Stimulated activated naive CD8-positive, alpha-beta T cell treated with anti-CD3 and anti-CD28 coated beads, Interleukin-15, amount 100 ng/mL, for 72 hours (primary cell): ENCODE measurements at regions not wholly inside any gene's neighbourhood (a gene's known extent, or its start where the extent isn't known, plus 50 kb on each side); places are given as distances from the start of the nearest gene placed in this dataset.

Source experiments
- ATAC-seq: fragments of 150-1000 bp; cut with Tn5 transposase; 2 replicates; pipeline ENCODE4 v1.10.0; 2021; ENCODE audit warnings: mild to moderate bottlenecking, moderate library complexity
- DNase-seq, 2 donors: peaks; one replicate each; pipeline ENCODE4 v3.0.0; 2021 to 2022
- H3K27ac Mint-ChIP-seq, 2 donors: one replicate each; pipeline ENCODE4 v1.8.0; 2022; ENCODE audit warnings: mild to moderate bottlenecking in 2 of 2, mixed read lengths in 2 of 2, moderate library complexity in 2 of 2
- H3K27me3 Mint-ChIP-seq: one replicate; pipeline ENCODE4 v1.8.0; 2022; ENCODE audit warnings: mixed read lengths
- H3K4me1 Mint-ChIP-seq: one replicate; pipeline ENCODE4 v1.8.0; 2022; ENCODE audit warnings: mild to moderate bottlenecking, mixed read lengths
- H3K4me3 Mint-ChIP-seq, 2 donors: one replicate each; pipeline ENCODE4 v1.8.0; 2022; ENCODE audit warnings: mild to moderate bottlenecking in 2 of 2, mixed read lengths in 2 of 2, moderate library complexity in 1 of 2
- H3K9me3 Mint-ChIP-seq, 2 donors: one replicate each; pipeline ENCODE4 v1.8.0; 2022; ENCODE audit warnings: mixed read lengths in 2 of 2

DNA sequence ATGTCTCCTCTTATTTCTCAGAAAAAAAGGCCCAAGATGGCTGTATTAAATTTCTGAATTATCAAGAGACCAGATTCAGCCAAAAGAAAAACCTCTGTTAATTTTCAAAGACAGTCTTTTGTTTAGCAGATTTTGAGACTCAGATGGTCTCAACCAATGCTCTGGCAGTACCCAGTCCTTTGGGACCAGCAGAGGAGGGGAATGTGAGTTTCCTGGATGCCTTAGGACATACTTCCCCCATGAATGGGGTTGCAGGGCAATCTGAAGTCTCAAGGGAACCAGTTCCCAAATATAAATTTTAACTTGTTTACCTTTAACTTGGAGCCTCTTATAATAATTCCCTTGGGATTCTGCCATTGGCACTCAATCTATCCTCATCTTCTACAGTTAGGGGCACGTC, 107.8 kb upstream of the ZNF521 start:
- Mint-ChIP-seq H3K27ac (peak overlapping the region in 1 of 2 donors; percentile 42), H3K4me1 (no peaks in the 10 kb centered on the region), H3K4me3 (no peak overlapping the region), H3K9me3 (peaks cover 0 to 11% of the 10 kb centered on the region in 2 donors), H3K27me3 (peaks cover 11% of the 10 kb centered on the region)
- no peak for DNase-seq
- ATAC-seq, result no peak

DNA sequence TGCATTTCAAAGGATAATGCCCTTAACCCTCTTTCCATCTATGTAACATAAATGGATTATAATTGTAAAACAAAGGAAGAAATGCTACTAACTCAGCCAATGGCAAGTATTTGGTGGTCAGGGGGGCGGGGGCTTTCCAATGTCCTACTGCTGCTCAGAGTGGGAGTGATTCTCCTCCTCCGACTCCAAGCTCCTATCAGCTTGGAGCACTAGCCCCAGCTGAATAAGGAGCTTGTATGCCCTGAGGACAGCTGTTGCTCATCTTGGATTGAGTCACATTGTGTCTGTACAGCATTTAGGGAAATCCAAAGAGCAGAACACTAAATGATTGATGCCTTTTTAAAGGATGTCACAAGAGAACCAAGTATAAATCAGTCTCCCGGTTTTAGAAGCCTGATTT, 105.6 kb upstream of the ZNF521 start:
- no peak for ATAC-seq
- peaks cover 1% of the 10 kb centered on the region for H3K27me3 Mint-ChIP-seq
- DNase-seq, result no peak
- peaks cover 0 to 11% of the 10 kb centered on the region in 2 donors for H3K9me3 Mint-ChIP-seq
- no peak overlapping the region for H3K4me3 Mint-ChIP-seq
- H3K4me1 Mint-ChIP-seq, result no peaks in the 10 kb centered on the region
- H3K27ac Mint-ChIP-seq, result no peak overlapping the region

GRCh38 chr18:25457126-25457525, 105.2 kb upstream of the ZNF521 start:
- H3K27ac Mint-ChIP-seq, result no peak overlapping the region
- no peaks in the 10 kb centered on the region for H3K27me3 Mint-ChIP-seq
- peaks cover 0 to 11% of the 10 kb centered on the region in 2 donors for H3K9me3 Mint-ChIP-seq
- no peak for DNase-seq
- H3K4me1 Mint-ChIP-seq, result no peaks in the 10 kb centered on the region
- H3K4me3 Mint-ChIP-seq, result no peak overlapping the region
- ATAC-seq, result no peak

- no peak for ATAC-seq
- peaks cover 2 to 11% of the 10 kb centered on the region in 2 donors for H3K9me3 Mint-ChIP-seq
- peak overlapping the region in 1 of 2 donors; percentile 7 for H3K27ac Mint-ChIP-seq
- no peak for DNase-seq
- H3K4me1 Mint-ChIP-seq, result no peaks in the 10 kb centered on the region
- no peaks in the 10 kb centered on the region for H3K27me3 Mint-ChIP-seq
- no peak overlapping the region for H3K4me3 Mint-ChIP-seq
Measured at GRCh38 chr18:25456334-25457010, 104.5 kb upstream of the ZNF521 start.

DNA sequence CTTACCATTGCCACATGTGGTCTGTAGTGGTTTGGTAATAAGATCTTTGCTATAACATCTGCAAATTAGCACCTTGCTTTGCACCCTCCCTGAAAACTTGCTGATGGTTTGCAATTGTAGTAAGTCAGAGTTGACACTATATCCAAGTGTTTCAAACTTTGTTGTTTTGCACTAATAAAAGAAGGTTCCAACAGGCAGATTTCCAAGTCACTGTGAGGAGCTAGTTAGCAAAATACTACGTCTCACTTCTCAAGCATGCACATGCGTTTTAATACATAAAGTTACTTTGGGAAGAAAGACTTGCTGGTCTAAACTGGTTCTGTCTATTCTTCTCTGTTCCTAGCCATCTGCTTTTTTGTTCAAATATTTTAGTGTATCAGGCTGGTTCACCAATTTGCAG, 103.7 kb upstream of the ZNF521 start:
- H3K27me3 Mint-ChIP-seq, result no peaks in the 10 kb centered on the region
- H3K27ac Mint-ChIP-seq, result no peak overlapping the region
- peaks cover 9 to 11% of the 10 kb centered on the region in 2 donors for H3K9me3 Mint-ChIP-seq
- H3K4me1 Mint-ChIP-seq, result no peaks in the 10 kb centered on the region
- no peak overlapping the region for H3K4me3 Mint-ChIP-seq
- ATAC-seq (no peak), DNase-seq (no peak)

DNA sequence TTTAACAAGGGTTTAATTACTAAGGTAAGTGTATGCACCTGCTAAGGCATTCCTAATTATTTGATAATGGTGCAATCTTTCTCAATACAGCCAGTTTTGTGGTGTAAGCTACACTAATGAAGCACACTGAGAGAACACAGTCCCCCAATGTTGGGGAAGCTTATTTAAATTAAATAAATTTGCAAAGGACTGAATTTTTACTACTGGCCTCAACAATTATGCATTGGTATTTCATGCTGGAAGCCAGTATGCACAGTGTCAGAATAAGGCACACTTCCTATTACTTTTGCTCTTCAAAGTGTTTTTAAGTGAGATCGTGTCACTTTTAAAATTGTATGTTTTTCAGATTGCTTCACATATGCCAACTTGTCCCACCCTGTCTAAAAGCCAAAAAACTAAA, 103.2 kb upstream of the ZNF521 start:
- no peak overlapping the region for H3K27ac Mint-ChIP-seq
- H3K9me3 Mint-ChIP-seq, result peaks cover 9 to 11% of the 10 kb centered on the region in 2 donors
- H3K4me1 Mint-ChIP-seq, result no peaks in the 10 kb centered on the region
- DNase-seq (no peak), ATAC-seq (no peak)
- no peak overlapping the region for H3K4me3 Mint-ChIP-seq
- H3K27me3 Mint-ChIP-seq, result no peaks in the 10 kb centered on the region

- Mint-ChIP-seq H3K27me3 (no peaks in the 10 kb centered on the region), H3K9me3 (peaks cover 9 to 11% of the 10 kb centered on the region in 2 donors), H3K4me3 (no peak overlapping the region), H3K27ac (no peak overlapping the region), H3K4me1 (no peaks in the 10 kb centered on the region)
- DNase-seq (no peak), ATAC-seq (no peak)
Measured at GRCh38 chr18:25454730-25455129, 102.8 kb upstream of the ZNF521 start.

- Mint-ChIP-seq H3K27ac (no peak overlapping the region), H3K4me3 (no peak overlapping the region), H3K27me3 (no peaks in the 10 kb centered on the region), H3K9me3 (peaks cover 9 to 11% of the 10 kb centered on the region in 2 donors), H3K4me1 (no peaks in the 10 kb centered on the region)
- ATAC-seq (no peak), DNase-seq (no peak)
Measured at GRCh38 chr18:25454270-25454659, 102.3 kb upstream of the ZNF521 start.

DNA sequence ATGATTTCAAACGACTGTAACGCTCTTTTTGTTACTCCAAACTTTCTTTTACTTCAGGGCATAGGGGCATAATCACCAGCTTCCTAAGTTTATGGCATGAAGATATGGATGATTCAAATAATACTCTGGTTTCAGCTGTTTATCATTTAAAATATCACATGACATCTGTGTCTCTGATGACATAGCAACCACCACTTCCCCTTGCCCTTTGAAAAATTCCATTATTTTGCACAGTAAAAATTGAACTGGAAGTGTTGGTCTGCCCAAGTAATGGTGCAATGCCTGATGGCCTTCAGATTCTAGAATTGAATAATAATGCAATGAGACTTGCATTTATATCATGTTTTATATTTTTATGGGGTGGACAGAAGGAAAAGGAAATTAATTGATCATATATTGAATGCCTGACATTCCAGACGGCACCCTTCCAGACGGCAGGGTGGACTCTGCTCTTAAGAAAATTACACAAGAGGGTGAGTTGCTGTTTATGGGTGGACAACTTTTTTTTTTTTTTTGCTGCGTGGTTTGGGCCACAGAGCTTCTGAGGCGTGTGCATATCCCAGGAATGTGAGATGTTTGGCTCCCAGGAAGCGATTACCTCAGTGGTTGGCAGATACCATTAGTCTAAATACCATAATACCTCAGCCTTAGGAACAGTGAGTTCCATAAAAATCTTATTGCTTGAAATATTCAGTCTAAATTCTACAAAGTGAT, 101.7 kb upstream of the ZNF521 start:
- H3K27ac Mint-ChIP-seq, result no peak overlapping the region
- no peaks in the 10 kb centered on the region for H3K27me3 Mint-ChIP-seq

DNA sequence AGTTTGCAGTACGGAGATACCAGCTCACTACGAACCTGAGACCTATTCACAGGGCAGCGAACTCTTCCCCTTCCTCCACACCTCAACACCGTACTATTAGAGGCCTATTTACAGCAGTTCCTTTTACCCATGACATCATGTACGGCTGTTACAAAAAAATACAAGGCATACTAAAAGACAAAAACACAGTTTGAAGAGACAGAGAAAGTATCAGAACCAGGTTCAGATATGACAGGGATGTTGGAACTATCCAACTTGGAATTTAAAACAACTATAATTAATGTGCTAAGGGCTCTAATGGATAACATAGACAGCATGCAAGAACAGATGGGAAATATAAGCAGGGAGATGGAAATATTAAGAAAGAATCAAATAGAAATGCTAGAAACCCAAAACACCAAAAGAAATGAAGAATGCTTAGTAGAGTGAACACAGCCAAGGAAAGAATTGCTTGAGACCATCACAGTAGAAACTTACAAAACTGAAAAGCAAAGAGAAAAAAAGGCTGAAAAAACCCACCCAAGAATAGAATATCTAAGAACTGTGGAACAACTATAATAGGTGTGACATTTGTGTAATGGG, 99.2 kb upstream of the ZNF521 start:
- Mint-ChIP-seq H3K4me3 (no peak overlapping the region), H3K9me3 (peaks cover 1 to 22% of the 10 kb centered on the region in 2 donors), H3K27ac (no peak overlapping the region), H3K27me3 (no peaks in the 10 kb centered on the region), H3K4me1 (no peaks in the 10 kb centered on the region)
- ATAC-seq, result no peak
- no peak for DNase-seq

More for the DNA sequence above, 101.7 kb upstream of the ZNF521 start:
- H3K9me3 Mint-ChIP-seq, result peaks cover 11 to 12% of the 10 kb centered on the region in 2 donors
- no peak for DNase-seq
- no peaks in the 10 kb centered on the region for H3K4me1 Mint-ChIP-seq
- no peak for ATAC-seq
- no peak overlapping the region for H3K4me3 Mint-ChIP-seq

GRCh38 chr18:25449046-25449445, 97.1 kb upstream of the ZNF521 start:
- no peak overlapping the region for H3K27ac Mint-ChIP-seq
- no peaks in the 10 kb centered on the region for H3K4me1 Mint-ChIP-seq
- peaks cover 0 to 22% of the 10 kb centered on the region in 2 donors for H3K9me3 Mint-ChIP-seq
- ATAC-seq (no peak), DNase-seq (no peak)
- no peaks in the 10 kb centered on the region for H3K27me3 Mint-ChIP-seq
- H3K4me3 Mint-ChIP-seq, result no peak overlapping the region

DNA sequence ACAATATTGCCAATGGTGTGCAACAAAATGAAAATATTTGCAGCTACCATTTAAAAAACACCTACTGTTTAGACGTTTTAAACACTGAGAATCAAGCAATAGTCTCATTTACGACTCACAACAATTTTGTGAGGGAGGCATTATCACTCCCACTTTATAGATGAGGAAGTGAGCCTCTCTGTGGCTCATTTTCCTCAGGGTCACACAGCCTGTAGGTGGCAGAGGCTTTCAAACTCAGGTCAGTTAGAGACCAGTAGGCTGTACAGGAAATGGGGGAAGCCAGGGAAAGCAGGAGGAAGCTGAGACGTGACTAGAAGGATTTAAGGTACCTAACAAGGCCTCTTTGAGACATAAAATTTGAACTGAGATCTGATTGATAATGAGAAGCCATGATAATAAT, 95.0 kb upstream of the ZNF521 start:
- DNase-seq (no peak), ATAC-seq (no peak)
- H3K27ac Mint-ChIP-seq, result no peak overlapping the region
- no peak overlapping the region for H3K4me3 Mint-ChIP-seq
- H3K4me1 Mint-ChIP-seq, result no peaks in the 10 kb centered on the region
- H3K27me3 Mint-ChIP-seq, result no peaks in the 10 kb centered on the region
- peaks cover 0 to 22% of the 10 kb centered on the region in 2 donors for H3K9me3 Mint-ChIP-seq

DNA sequence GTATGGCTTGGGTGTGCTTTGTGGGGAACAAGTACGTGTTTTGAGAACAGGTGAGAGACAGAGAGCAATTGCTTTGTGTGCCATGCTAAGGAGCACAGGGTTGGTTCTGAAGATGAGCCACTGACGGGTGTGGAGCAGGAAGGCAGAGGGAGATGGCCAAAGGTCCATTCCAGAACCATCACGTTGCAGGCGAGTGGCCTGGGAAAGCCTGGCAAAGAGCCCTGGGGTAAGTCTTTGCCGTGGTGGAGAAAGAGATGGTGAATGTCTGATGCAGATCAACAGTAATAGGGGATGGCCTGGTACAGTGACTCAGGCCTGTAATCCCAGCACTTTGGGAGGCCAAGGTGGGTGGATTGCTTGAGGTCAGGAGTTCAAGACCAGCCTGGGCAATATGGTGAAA, 93.5 kb upstream of the ZNF521 start:
- Mint-ChIP-seq H3K27me3 (no peaks in the 10 kb centered on the region), H3K27ac (no peak overlapping the region), H3K4me3 (no peak overlapping the region), H3K9me3 (peaks cover 0 to 13% of the 10 kb centered on the region in 2 donors), H3K4me1 (no peaks in the 10 kb centered on the region)
- ATAC-seq (no peak), DNase-seq (no peak)

GRCh38 chr18:25443776-25444175, 91.8 kb upstream of the ZNF521 start:
- peaks cover 0 to 10% of the 10 kb centered on the region in 2 donors for H3K9me3 Mint-ChIP-seq
- no peaks in the 10 kb centered on the region for H3K4me1 Mint-ChIP-seq
- no peaks in the 10 kb centered on the region for H3K27me3 Mint-ChIP-seq
- no peak overlapping the region for H3K27ac Mint-ChIP-seq
- DNase-seq, result no peak
- H3K4me3 Mint-ChIP-seq, result no peak overlapping the region
- no peak for ATAC-seq

- H3K27me3 Mint-ChIP-seq, result no peaks in the 10 kb centered on the region
- ATAC-seq (no peak), DNase-seq (no peak)
- no peak overlapping the region for H3K27ac Mint-ChIP-seq
- H3K9me3 Mint-ChIP-seq, result no peaks in the 10 kb centered on the region
- H3K4me1 Mint-ChIP-seq, result no peaks in the 10 kb centered on the region
- H3K4me3 Mint-ChIP-seq, result no peak overlapping the region
Measured at GRCh38 chr18:25435149-25435782, 83.3 kb upstream of the ZNF521 start.

DNA sequence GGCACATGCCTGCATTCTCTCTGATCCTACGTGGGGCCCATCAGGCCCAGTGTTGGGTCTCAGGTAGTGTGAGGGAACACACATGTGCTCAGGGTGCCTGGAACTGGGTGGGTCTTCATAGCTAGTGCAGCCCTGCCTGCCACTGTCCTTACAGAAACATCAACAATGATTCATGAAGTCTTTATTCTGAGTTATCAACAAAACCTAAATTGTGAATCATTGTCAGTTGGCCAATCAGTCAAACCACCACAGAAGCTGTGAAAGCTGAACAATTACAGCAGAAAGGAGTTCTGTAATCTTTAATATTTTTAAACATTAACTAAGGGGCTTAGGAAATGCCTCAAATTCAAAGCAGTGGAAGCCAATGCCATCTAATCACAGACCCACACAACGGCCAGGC, 82.8 kb upstream of the ZNF521 start:
- Mint-ChIP-seq H3K27ac (no peak overlapping the region), H3K9me3 (no peaks in the 10 kb centered on the region), H3K4me1 (no peaks in the 10 kb centered on the region), H3K27me3 (no peaks in the 10 kb centered on the region), H3K4me3 (no peak overlapping the region)
- no peak for DNase-seq
- ATAC-seq, result no peak
